NCI-H187 (cell line): ENCODE measurements at regions not wholly inside any gene's neighbourhood (a gene's known extent, or its start where the extent isn't known, plus 50 kb on each side); places are given as distances from the start of the nearest gene placed in this dataset.
"Not testable (repeated sequence)": the region's sequence is repeated elsewhere in the genome, so short reads cannot be mapped to it uniquely, and the experiment has no call there.

Experiments
- DNase-seq, 2 experiments: peaks; one replicate each; lab custom pipeline; 2025; lab: John Stamatoyannopoulos, UW

DNA sequence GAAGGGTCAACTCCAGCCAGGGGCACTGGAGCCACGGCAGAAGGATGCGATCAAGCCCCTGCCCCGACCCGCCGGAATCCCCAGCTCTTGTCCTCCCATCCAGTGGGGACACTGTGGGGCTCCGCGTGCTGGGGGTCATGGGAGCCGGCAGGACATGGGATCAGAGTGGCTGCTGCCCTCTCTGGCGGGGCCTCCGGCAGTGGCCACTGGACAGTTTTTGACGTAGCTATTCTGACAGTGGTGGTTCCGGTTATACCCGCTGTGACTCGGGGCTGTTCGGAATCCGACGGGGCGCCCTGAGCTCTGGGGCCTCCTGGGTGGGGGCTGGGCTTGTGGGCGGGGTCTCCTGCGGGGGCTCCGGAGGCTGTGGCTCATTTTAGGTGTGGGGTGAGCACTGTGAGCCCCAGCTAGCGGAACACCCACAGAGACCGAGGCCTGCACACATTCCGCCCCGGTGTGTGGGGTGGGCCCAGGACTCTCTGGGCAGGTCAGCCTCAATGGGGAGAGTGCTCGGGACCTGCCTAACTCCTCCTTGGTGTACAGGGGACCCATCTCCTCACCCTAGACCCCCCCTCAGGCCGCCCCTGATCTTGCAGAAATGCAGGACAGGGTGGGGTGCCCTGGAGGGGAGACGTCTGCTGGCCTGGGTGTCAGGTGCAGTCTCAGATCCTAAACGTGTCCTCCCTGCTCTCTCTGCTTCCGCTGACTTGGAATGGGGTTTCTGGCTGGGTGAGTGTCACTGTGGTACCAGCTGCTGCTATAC lies 374.2 kb downstream of the TMEM121 start:
- no peak for DNase-seq

GRCh38 chr14:105901226-105901625 lies 374.8 kb downstream of the TMEM121 start:
- DNase-seq, result no peak

GRCh38 chr14:105902131-105902898 lies 375.9 kb downstream of the TMEM121 start:
- DNase-seq, result no peak

- DNase-seq, result not testable (repeated sequence)
Observed at GRCh38 chr14:105902899-105903165, 376.4 kb downstream of the TMEM121 start.

GRCh38 chr14:105903971-105904370 lies 377.6 kb downstream of the TMEM121 start:
- no peak for DNase-seq

DNA sequence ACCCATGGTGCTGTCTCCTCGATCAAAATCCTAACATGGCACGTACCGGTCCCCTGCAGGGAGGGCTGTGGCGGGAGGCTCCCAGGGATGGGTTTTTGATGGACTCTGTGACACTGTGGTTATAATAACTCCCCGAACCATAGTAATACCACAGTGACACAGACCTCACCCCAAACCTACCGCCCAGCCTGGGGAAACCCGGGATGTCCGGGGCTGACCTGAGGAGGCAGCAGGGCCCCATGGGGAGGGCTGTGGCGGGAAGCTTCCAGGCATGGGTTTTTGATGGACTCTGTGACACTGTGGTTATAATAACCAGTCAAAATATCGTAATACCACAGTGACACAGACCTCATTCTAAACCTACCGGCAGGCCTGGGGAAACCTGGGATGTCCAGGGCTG lies 378.0 kb downstream of the TMEM121 start:
- DNase-seq, result no peak

GRCh38 chr14:105905456-105905855 lies 379.1 kb downstream of the TMEM121 start:
- DNase-seq, result no peak

DNA sequence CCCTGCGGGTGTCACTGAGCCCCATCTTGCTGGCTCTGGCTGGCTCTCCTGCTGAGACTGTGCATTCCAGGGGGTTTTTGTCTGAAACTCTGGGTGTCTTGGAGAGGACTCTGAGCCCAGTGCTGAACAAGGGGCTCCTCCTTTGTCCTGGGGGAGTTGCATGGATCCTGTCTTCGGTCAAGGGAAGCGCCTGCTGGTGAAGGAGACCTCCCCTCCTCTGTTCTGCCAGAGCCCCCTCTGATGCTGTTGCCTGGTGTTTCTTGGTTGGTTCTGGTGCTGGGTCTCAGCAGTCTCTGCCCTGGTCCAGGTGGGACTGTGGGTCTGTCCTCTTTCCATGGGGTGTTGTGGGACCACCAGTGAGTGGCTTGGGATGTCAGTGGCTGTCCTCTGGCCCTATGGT lies 380.9 kb downstream of the TMEM121 start:
- no peak for DNase-seq

DNA sequence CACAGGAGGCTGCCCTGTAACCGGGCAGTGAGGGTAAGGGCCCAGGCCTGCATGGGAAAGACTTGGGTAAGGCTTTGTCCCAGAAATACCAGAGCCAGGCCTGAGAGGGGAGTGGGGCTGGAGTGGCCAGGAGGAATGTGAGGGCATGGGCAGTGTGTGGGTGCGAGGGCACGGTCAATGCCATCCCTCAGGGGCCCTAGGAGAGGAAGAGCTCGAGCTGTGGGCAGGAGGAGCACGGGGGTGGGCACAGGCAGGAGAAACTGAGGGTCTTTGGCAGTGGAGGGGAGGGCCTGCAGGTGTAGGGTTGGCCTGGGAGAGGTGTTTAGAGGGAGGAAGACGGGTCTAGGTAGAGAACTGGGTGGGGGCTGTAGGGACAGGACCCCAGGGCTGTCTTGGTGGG lies 381.6 kb downstream of the TMEM121 start:
- DNase-seq, result no peak

GRCh38 chr14:105908481-105908911 lies 382.1 kb downstream of the TMEM121 start:
- no peak for DNase-seq

DNA sequence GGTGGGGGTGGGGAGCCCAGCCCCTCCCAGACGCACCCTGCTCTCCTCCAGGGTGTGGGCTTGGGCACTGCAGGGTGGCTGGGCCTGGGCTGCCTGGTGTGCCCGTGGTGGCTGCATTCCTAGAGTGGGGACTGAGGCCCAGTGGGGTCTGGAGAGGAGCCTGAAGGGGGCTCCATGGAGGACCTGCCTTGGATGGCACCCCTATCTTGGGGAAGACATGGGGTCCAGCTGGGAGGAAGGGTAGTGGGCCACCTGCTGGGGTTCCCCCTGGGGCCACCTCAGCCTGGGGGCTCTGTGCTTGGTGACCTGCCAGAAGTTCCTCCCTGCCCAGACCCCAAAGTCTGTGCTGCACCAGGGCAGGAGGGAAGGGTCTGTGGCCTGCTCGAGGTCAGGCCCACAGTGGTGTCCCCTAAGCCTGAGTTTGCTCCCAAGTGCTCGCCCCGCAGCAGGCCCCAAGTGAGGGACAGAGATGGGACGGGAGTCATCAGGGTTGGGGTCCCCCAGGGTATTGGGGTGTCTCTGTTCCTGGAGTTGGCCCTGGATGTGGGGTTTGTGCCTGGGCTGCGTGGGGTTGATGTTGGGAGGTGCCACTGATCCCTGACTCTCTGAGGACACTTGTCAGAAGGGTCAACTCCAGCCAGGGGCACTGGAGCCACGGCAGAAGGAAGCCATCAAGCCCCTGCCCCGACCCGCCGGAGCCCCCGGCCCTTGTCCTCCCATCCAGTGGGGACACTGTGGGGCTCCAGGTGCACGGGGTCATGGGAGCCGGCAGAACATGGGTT lies 382.9 kb downstream of the TMEM121 start:
- no peak for DNase-seq

DNA sequence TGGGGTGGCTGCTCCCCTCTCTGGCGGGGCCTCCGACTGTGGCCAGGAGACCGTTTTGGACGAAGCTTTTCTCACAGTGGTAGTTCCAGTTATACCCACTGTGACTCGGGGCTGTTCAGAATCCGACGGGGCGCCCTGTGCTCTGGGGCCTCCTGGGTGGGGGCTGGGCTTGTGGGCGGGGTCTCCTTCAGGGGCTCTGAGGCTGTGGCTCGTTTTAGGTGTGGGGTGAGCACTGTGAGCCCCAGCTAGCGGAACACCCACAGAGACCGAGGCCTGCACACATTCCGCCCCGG lies 383.4 kb downstream of the TMEM121 start:
- DNase-seq, result not testable (repeated sequence)

GRCh38 chr14:105910426-105910825 lies 384.0 kb downstream of the TMEM121 start:
- no peak for DNase-seq

GRCh38 chr14:105911006-105911847 lies 384.8 kb downstream of the TMEM121 start:
- no peak for DNase-seq

DNA sequence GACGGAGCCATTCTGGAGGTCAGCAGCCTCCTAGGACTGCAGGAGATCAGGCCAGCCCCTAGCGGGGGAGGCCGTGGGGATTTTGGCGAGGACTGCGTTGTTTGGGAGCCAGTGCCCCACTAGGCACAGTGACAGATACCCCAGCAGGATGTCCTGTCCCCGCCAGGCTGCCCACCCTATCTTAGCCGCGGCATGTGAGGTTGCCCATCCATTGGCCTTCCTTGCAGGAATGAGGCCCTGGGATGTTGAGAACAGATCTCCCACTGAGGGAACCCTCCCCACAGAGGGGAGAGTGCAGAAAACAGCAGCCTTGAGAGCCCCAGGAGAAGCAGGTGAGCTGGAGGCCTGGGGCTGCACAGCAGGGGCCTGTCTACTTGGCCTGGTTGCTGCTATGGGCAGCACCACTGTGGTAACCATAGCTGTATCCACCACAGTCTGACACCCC lies 385.5 kb downstream of the TMEM121 start:
- DNase-seq, result not testable (repeated sequence)

DNA sequence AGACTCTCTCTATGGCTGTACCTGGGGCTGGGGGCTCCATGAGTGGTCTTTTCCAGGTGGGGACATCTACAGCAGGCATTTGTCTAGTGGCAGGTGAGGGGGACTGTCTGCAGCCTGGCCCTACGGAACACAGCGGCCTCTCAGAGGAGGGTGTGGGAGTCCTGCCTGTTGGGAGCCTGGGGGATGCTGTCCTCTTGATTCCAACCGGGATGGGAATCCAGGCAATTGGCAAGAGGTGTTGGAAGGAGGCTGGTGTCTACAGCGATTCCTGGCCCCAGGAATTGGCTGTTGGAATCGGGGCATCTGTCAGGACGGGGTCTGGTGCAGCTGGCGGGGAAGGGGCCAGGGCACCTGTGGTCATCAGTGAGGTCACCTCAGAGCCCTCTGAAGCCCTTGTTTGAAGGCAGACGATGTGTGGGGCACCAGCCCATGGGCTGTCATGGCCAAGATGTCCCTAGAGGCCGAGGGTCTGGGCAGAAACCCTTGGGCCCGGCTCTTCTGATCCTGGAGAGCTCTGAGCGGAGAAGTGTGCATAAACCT lies 386.3 kb downstream of the TMEM121 start:
- no peak for DNase-seq

DNA sequence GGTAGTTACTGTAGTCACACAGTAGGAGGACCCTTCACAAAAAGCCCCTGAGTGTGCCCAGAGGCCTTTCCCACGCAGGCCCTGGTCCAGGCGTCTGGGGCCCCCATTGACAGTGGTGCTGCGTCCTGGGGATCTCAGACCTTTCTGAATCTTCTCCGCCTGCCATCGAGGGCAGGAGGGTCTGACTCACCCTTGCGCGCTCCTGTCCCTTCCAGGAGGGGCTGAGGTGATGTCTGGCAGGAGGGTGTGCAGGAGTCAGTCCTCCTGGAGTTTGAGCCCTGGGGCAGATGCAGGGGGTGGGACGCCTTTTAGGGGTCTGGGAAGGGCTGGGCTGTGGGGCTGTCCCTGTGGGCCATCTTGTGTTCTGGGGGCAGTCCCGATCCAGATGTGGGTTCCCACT lies 386.8 kb downstream of the TMEM121 start:
- no peak for DNase-seq

- DNase-seq, result no peak
Observed at GRCh38 chr14:105913861-105914260, 387.5 kb downstream of the TMEM121 start.

DNA sequence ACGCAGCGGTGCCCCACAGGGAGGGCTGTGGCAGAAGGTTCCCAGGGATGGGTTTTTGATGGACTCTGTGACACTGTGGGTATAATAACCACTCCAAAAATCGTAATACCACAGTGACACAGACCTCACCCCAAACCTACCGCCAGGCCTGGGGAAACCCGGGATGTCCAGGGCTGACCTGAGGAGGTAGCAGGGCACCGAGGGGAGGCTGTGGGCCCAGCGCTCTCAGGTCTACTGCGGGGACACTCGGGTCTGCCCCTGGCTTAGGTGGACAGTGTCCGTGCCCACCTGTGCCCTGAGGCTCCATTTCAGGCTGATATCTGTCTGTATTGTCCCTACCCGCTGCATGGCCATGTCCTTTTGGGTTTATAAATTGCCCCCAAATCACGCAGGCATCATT lies 387.9 kb downstream of the TMEM121 start:
- not testable (repeated sequence) for DNase-seq

- no peak for DNase-seq
Observed at GRCh38 chr14:105914738-105915385, 388.5 kb downstream of the TMEM121 start.

- DNase-seq, result not testable (repeated sequence)
Observed at GRCh38 chr14:105915546-105915945, 389.2 kb downstream of the TMEM121 start.
